ENCODE measurements at regions not wholly inside any gene's neighbourhood (a gene's known extent, or its start where the extent isn't known, plus 50 kb on each side); places are given as distances from the start of the nearest gene placed in this dataset.

DNA sequence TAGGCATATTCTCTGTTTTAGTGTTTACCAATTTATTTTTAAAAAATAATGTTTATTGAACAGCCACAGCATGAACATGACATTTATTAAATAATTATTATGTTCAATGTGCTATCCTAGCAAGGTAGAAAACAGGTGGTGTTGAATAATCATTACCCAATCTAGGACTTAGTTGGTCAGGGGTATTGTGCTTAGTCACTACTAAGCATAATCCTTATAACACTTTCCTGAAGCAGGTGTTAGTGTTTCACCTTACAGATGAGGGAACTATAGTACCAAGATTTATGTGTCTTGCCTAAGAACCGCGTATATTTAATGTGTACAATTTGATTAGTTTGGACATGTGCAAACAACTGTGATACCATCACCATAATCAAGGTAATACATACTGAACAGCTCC, 1387.2 kb upstream of the ACO1 start:
- H3K27me3 ChIP-seq (replicated peaks in 1 of 2; ENCODE audit: control insufficient read depth in 2 of 2, insufficient read depth in 2 of 2, low read length in 1 of 2), result no peaks in the 10 kb centered on the region
- CTCF ChIA-PET, result no interaction called here
- no peaks in the 10 kb centered on the region for H3K36me3 ChIP-seq (ENCODE audit: control insufficient read depth in 2 of 2, insufficient read depth in 2 of 2, low read length in 1 of 2)
- ATAC-seq (no peak), DNase-seq (ENCODE audit: low read depth, low spot score) (no peak), FAIRE-seq (no peak)
- in situ Hi-C loops (cut with MboI), result no loop called here
- no peaks in the 10 kb centered on the region for H3K4me1 ChIP-seq (ENCODE audit: control insufficient read depth, insufficient read depth, low read length)
- no peaks in the 10 kb centered on the region for H4K20me1 ChIP-seq (ENCODE audit: control insufficient read depth, insufficient read depth)
- SMC1A ChIA-PET (ENCODE audit: uncharacterized antibody, unreplicated experiment), result no interaction called here
- RAD21 ChIA-PET (ENCODE audit: unreplicated experiment), result no interaction called here
- no peak overlapping the region for H3K4me2 ChIP-seq (ENCODE audit: control insufficient read depth, insufficient read depth)
- no TSS peak for BruUV-seq (replicated peaks)
- H3K4me3 ChIP-seq, result no peak overlapping the region
- H3K9me3 ChIP-seq (replicated peaks; ENCODE audit: control insufficient read depth, insufficient read depth, low read length), result no peaks in the 10 kb centered on the region
- H2AFZ ChIP-seq (ENCODE audit: control insufficient read depth, low read depth, low read length), result no peak overlapping the region
- intact Hi-C loops (cut with micrococcal nuclease; ENCODE audit: unreplicated experiment), result no loop called here
- H3K9ac ChIP-seq (ENCODE audit: control insufficient read depth, insufficient read depth, low read length), result no peak overlapping the region
- H3K79me2 ChIP-seq (ENCODE audit: control insufficient read depth, insufficient read depth, low read length), result no peaks in the 10 kb centered on the region
- 5% methylated on average over 2 of the region's 2 CpGs for WGBS (ENCODE audit: insufficient coverage, insufficient replicate concordance, low lambda C conversion rate, missing lambda C conversion rate)
- no peak overlapping the region for H3K27ac ChIP-seq (ENCODE audit: control insufficient read depth, insufficient read depth)
- POLR2A ChIA-PET, result no interaction called here
- TF ChIP-seq REST (IDR thresholded peaks at IDR 0.05; ENCODE audit: low read depth, low read length) (no peak), SMC3 (IDR thresholded peaks at IDR 0.05; ENCODE audit: borderline replicate concordance, low read length) (no peak), MXI1 (IDR thresholded peaks at IDR 0.05; ENCODE audit: low read depth, low read length) (no peak), HCFC1 (IDR thresholded peaks at IDR 0.05; ENCODE audit: low read length) (no peak), CREB1 (IDR thresholded peaks at IDR 0.05; ENCODE audit: low read depth) (no peak), POLR2A (IDR thresholded peaks at IDR 0.05; ENCODE audit: low read depth, low read length) (no peak), GATAD2B (conservative IDR thresholded peaks at IDR 0.05; ENCODE audit: low read depth) (no peak), BMI1 (IDR thresholded peaks at IDR 0.05; ENCODE audit: borderline replicate concordance) (no peak), HDAC2 (IDR thresholded peaks at IDR 0.05) (no peak), NR2C2 (IDR thresholded peaks at IDR 0.05; ENCODE audit: borderline replicate concordance, control insufficient read depth, insufficient read length, low read depth) (no peak), BCL11A (IDR thresholded peaks at IDR 0.05; ENCODE audit: low read depth, low read length) (no peak), BCL3 (IDR thresholded peaks at IDR 0.05; ENCODE audit: borderline replicate concordance, insufficient read depth, low read depth, low read length, poor library complexity, severe bottlenecking) (no peak), MEF2B (IDR thresholded peaks at IDR 0.05; ENCODE audit: partially characterized antibody, poor library complexity, severe bottlenecking) (no peak), NRF1 (conservative IDR thresholded peaks at IDR 0.05; ENCODE audit: low read depth, low read length) (no peak)
- TF ChIP-seq, protein P1, sequence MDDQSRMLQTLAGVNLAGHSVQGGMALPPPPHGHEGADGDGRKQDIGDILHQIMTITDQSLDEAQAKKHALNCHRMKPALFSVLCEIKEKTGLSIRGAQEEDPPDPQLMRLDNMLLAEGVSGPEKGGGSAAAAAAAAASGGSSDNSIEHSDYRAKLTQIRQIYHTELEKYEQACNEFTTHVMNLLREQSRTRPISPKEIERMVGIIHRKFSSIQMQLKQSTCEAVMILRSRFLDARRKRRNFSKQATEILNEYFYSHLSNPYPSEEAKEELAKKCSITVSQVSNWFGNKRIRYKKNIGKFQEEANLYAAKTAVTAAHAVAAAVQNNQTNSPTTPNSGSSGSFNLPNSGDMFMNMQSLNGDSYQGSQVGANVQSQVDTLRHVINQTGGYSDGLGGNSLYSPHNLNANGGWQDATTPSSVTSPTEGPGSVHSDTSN (IDR thresholded peaks at IDR 0.05; ENCODE audit: insufficient replicate concordance, low read depth, low read length), result no peak
- TF ChIP-seq, protein P2, sequence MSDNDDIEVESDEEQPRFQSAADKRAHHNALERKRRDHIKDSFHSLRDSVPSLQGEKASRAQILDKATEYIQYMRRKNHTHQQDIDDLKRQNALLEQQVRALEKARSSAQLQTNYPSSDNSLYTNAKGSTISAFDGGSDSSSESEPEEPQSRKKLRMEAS (IDR thresholded peaks at IDR 0.05; ENCODE audit: low read depth, low read length), result no peak
- TF ChIP-seq, protein P3, sequence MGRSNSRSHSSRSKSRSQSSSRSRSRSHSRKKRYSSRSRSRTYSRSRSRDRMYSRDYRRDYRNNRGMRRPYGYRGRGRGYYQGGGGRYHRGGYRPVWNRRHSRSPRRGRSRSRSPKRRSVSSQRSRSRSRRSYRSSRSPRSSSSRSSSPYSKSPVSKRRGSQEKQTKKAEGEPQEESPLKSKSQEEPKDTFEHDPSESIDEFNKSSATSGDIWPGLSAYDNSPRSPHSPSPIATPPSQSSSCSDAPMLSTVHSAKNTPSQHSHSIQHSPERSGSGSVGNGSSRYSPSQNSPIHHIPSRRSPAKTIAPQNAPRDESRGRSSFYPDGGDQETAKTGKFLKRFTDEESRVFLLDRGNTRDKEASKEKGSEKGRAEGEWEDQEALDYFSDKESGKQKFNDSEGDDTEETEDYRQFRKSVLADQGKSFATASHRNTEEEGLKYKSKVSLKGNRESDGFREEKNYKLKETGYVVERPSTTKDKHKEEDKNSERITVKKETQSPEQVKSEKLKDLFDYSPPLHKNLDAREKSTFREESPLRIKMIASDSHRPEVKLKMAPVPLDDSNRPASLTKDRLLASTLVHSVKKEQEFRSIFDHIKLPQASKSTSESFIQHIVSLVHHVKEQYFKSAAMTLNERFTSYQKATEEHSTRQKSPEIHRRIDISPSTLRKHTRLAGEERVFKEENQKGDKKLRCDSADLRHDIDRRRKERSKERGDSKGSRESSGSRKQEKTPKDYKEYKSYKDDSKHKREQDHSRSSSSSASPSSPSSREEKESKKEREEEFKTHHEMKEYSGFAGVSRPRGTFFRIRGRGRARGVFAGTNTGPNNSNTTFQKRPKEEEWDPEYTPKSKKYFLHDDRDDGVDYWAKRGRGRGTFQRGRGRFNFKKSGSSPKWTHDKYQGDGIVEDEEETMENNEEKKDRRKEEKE (IDR thresholded peaks at IDR 0.05), result no peak
